ENCODE measurements at regions not wholly inside any gene's neighbourhood (a gene's known extent, or its start where the extent isn't known, plus 50 kb on each side); places are given as distances from the start of the nearest gene placed in this dataset.

DNA sequence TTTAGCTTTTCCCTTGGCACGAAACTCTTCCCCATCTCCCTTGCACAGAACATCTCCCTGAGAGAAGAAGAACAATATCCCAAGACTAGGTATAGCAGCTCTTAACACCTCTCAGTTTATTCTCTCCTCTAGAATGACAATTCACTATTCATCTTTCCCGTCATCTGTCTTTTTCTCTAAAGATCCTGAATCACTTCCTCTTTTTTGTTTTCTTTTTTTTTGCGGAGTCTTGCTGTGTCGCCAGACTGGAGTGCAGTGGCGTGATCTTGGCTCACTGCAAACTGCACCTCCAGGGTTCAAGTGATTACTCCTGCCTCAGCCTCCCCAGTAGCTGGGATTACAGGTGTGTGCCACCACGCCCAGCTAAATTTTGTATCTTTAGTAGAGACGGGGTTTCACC lies 574.4 kb upstream of the MAP3K7 start:
- Histone ChIP-seq H3K4me3 (ENCODE audit: low read depth, low read length) (no peak overlapping the region), H3K36me3 (ENCODE audit: control insufficient read depth, insufficient read depth, low read length) (no peaks in the 10 kb centered on the region), H3K27me3 (ENCODE audit: control insufficient read depth, insufficient read depth, low read length) (no peaks in the 10 kb centered on the region)

DNA sequence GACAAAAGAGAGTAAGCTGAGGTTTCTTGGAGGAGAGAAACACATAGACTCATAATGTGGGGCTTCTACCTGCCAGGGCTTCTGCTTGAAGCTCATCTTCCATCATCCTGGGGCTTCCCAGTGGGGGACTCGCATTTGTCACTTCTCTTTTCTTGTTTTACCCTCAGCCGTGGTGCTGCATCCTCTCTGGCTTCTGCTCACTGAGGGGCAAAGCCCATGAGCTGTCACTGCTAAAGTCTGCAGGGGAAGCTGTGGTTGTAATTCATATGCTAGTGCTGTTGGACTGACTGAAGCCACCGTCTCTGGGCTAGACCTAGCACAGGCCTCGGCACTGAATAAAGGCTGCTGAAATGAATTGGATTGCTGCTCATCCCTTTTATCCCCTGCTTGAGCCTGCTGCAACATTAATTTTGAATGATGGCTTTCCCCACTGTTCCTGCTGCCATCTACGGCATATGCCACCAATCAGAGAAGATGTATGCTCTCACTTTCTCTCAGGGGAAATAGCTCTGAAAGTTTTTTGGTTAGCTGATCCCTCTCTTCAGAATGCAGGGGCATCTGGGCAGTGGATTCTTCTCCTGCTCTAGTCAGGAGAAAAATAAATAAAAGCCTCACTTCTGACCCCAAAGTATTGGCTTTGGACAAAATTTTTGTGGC lies 568.4 kb upstream of the MAP3K7 start:
- no peaks in the 10 kb centered on the region for H3K9me3 ChIP-seq (ENCODE audit: control insufficient read depth, insufficient read depth, low read length)
- no peak overlapping the region for H3K9ac ChIP-seq (ENCODE audit: low read depth, low read length)
- no peaks in the 10 kb centered on the region for H3K36me3 ChIP-seq (ENCODE audit: control insufficient read depth, insufficient read depth, low read length)
- H3K27me3 ChIP-seq (ENCODE audit: control insufficient read depth, insufficient read depth, low read length) = no peaks in the 10 kb centered on the region
- no peak overlapping the region for H3K4me3 ChIP-seq (ENCODE audit: low read depth, low read length)
- peaks cover 5% of the 10 kb centered on the region for H3K4me1 ChIP-seq (ENCODE audit: control insufficient read depth, insufficient read depth, low read length)

More for the DNA sequence above, 574.4 kb upstream of the MAP3K7 start:
- peaks cover 3% of the 10 kb centered on the region for H3K4me1 ChIP-seq (ENCODE audit: control insufficient read depth, insufficient read depth, low read length)
- H3K9ac ChIP-seq (ENCODE audit: low read depth, low read length) = no peak overlapping the region
- no peaks in the 10 kb centered on the region for H3K9me3 ChIP-seq (ENCODE audit: control insufficient read depth, insufficient read depth, low read length)

DNA sequence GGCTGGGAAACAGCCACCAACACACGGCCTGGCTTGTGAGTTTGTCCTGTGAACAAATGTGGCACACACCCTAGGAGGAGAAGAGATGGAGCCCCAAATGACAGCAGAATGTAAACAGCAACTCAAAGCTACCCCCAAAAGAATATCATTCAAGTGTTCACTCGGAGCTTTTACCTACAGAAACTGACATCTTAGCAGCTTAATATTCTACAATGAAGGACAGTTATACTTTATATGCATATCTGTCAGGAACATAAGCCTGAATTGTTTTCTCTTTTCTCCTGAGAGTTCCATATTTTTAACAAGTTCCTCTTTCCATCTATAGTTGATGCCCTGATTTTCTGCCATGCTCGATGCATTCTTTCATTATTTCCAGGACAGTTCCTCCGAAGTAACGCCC lies 566.0 kb upstream of the MAP3K7 start:
- Histone ChIP-seq H3K9me3 (ENCODE audit: control insufficient read depth, insufficient read depth, low read length) (no peaks in the 10 kb centered on the region), H3K4me3 (ENCODE audit: low read depth, low read length) (no peak overlapping the region), H3K9ac (ENCODE audit: low read depth, low read length) (no peak overlapping the region), H3K36me3 (ENCODE audit: control insufficient read depth, insufficient read depth, low read length) (no peaks in the 10 kb centered on the region), H3K4me1 (ENCODE audit: control insufficient read depth, insufficient read depth, low read length) (peaks cover 5% of the 10 kb centered on the region), H3K27me3 (ENCODE audit: control insufficient read depth, insufficient read depth, low read length) (no peaks in the 10 kb centered on the region)

DNA sequence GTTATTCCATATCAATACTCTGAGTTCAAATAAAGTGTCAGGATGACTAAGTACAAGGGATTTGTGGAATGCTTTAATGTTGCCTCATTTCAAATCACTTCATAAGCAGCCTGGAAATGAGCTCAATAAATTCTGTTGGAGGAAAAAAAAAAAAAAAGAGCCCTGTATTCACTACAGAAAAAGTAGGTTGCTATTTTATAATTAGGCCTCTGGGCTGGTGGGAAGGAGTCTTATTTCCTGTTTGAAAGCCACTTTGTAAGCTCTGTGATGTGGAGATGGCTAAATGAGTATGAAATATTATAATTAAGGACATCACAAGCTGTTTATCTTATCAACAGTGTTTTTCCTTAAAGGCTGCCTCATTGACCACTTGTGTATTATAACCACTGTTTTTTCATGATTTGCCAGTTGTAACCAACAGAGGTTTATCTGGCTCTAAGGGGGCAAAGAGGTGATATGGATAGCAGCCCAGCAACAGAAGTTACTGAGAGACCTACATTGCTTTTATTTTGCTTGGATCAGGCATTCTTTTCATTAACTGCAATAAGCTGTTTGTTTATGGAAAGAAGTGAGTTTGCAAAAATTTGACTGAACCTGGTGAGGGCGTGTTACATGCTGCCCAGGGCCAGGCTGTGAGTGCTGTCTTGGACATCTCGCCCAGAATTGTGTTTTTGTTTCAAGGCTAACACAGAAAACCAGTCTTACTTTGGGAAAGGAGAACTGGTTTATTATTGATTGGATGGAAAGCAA lies 563.3 kb upstream of the MAP3K7 start:
- no peaks in the 10 kb centered on the region for H3K36me3 ChIP-seq (ENCODE audit: control insufficient read depth, insufficient read depth, low read length)
- no peaks in the 10 kb centered on the region for H3K27me3 ChIP-seq (ENCODE audit: control insufficient read depth, insufficient read depth, low read length)
- H3K4me3 ChIP-seq (ENCODE audit: low read depth, low read length) = no peak overlapping the region
- H3K9me3 ChIP-seq (ENCODE audit: control insufficient read depth, insufficient read depth, low read length) = no peaks in the 10 kb centered on the region
- no peaks in the 10 kb centered on the region for H3K4me1 ChIP-seq (ENCODE audit: control insufficient read depth, insufficient read depth, low read length)
- H3K9ac ChIP-seq (ENCODE audit: low read depth, low read length) = no peak overlapping the region

DNA sequence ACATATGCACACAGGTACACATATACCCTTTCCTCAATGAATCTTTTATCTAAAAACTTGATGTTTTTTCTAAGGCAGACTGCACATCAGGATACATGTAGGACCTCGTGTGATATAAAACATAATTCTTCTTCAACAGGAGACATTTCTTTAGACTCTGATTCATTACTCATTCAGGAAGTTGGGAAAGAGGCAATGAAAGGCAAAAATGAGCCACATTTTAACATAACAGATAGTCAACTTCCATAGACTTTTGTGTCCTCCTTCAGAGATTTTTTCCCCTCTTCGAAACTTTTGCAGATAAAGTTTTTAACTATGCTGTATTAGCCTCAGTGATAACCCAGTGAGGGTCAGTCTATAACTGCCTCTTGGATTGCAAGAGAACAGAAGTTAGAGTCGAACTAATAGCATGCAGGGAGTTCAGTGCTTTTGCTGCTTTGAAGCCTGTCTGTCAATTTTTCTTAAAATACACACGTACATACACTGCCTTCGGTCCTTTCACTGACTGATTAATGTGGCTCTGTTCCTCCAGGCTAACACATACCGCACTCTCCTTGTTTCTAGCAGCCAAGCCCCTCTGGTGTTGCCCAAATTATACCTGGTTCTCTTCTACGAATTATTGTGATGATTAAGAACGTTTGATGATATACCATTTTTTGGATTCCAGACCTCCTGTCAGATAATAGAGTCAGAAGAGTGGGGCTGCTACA lies 562.5 kb upstream of the MAP3K7 start:
- Histone ChIP-seq H3K36me3 (ENCODE audit: control insufficient read depth, insufficient read depth, low read length) (no peaks in the 10 kb centered on the region), H3K9ac (ENCODE audit: low read depth, low read length) (no peak overlapping the region), H3K4me1 (ENCODE audit: control insufficient read depth, insufficient read depth, low read length) (no peaks in the 10 kb centered on the region), H3K4me3 (ENCODE audit: low read depth, low read length) (no peak overlapping the region), H3K9me3 (ENCODE audit: control insufficient read depth, insufficient read depth, low read length) (no peaks in the 10 kb centered on the region), H3K27me3 (ENCODE audit: control insufficient read depth, insufficient read depth, low read length) (no peaks in the 10 kb centered on the region)

DNA sequence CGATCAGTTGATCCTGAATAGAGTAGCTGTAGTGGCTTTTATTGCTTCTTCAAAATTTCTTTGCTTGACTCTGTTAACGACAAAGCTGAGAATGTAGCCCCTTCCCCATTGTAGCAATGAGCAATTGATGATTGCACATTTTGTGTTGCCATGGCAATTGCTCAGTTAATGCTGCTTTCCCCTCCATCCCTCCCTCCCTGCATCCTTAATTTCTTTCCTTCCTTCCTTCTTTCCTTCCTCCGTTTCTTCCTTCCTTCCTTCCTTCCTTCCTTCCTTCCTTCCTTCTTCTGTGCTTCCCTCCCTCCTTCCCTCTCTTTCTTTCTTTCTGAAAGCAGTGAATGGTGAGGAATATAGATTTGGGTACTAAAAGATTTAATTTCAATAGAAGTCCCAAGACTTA lies 557.3 kb upstream of the MAP3K7 start:
- Histone ChIP-seq H3K4me1 (ENCODE audit: control insufficient read depth, insufficient read depth, low read length) (no peaks in the 10 kb centered on the region), H3K27me3 (ENCODE audit: control insufficient read depth, insufficient read depth, low read length) (no peaks in the 10 kb centered on the region), H3K4me3 (ENCODE audit: low read depth, low read length) (no peak overlapping the region), H3K9me3 (ENCODE audit: control insufficient read depth, insufficient read depth, low read length) (no peaks in the 10 kb centered on the region), H3K9ac (ENCODE audit: low read depth, low read length) (no peak overlapping the region), H3K36me3 (ENCODE audit: control insufficient read depth, insufficient read depth, low read length) (no peaks in the 10 kb centered on the region)

DNA sequence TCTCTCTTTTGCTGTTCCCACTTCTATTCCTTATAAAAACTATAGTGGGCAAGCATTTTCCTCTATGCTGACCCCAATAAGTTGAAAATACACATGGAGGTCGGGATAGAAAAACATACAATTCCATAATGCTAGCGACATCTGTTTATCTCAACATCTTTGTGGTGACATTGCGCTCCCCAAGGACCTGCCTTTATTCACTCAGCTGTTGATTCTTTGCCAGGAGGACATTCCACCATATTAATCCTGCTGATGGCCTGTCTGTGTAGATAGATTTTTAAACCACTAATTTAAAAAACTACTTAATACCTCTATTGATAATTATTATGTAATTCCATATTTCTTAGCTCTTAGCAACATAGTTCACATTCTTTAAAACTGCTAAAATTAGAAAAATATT lies 555.3 kb upstream of the MAP3K7 start:
- no peaks in the 10 kb centered on the region for H3K9me3 ChIP-seq (ENCODE audit: control insufficient read depth, insufficient read depth, low read length)
- H3K9ac ChIP-seq (ENCODE audit: low read depth, low read length) = no peak overlapping the region
- no peaks in the 10 kb centered on the region for H3K27me3 ChIP-seq (ENCODE audit: control insufficient read depth, insufficient read depth, low read length)
- H3K4me1 ChIP-seq (ENCODE audit: control insufficient read depth, insufficient read depth, low read length) = no peaks in the 10 kb centered on the region
- no peak overlapping the region for H3K4me3 ChIP-seq (ENCODE audit: low read depth, low read length)
- no peaks in the 10 kb centered on the region for H3K36me3 ChIP-seq (ENCODE audit: control insufficient read depth, insufficient read depth, low read length)

DNA sequence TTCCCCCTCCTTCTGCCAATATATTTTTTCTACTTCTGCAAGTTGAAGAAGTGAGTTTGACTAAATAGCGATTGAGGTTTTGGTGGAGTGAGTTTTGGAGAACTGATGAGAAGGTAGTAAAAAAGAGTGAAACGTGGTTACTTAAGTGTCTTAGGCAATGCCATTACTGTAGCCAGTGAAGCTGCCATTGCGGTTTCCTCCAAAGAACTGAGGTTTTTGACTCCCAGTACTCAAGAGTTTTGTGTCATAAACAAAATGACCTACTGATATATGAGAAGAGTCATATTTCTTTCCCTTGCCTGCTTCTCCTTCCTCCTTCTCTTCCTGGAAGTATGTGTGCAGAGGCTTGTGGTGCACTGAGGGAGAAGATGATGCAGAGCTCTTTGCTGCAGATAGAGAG lies 554.5 kb upstream of the MAP3K7 start:
- no peaks in the 10 kb centered on the region for H3K4me1 ChIP-seq (ENCODE audit: control insufficient read depth, insufficient read depth, low read length)
- H3K27me3 ChIP-seq (ENCODE audit: control insufficient read depth, insufficient read depth, low read length) = no peaks in the 10 kb centered on the region
- H3K9ac ChIP-seq (ENCODE audit: low read depth, low read length) = no peak overlapping the region
- no peaks in the 10 kb centered on the region for H3K9me3 ChIP-seq (ENCODE audit: control insufficient read depth, insufficient read depth, low read length)
- no peaks in the 10 kb centered on the region for H3K36me3 ChIP-seq (ENCODE audit: control insufficient read depth, insufficient read depth, low read length)
- H3K4me3 ChIP-seq (ENCODE audit: low read depth, low read length) = no peak overlapping the region

DNA sequence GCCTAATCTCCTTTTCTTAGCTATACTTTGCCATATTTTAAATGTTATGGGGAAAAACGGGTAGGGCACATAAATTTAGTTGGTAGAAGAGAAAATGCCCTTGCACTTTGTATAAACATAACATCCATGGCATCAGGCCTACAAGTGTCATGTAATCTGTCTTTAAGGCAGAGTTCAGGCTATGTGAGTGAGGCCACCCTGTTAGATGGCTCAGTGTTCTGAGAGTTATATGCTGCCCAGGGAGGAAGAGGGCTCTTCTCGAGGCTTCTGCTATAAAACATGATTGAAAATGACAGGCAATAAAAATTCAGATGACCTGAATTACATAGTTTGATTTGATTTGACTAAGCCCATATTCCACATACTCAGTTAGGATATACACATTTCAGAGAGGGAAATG lies 553.6 kb upstream of the MAP3K7 start:
- H3K4me3 ChIP-seq (ENCODE audit: low read depth, low read length) = no peak overlapping the region
- H3K36me3 ChIP-seq (ENCODE audit: control insufficient read depth, insufficient read depth, low read length) = no peaks in the 10 kb centered on the region
- no peaks in the 10 kb centered on the region for H3K27me3 ChIP-seq (ENCODE audit: control insufficient read depth, insufficient read depth, low read length)
- H3K9me3 ChIP-seq (ENCODE audit: control insufficient read depth, insufficient read depth, low read length) = no peaks in the 10 kb centered on the region
- no peak overlapping the region for H3K9ac ChIP-seq (ENCODE audit: low read depth, low read length)
- no peaks in the 10 kb centered on the region for H3K4me1 ChIP-seq (ENCODE audit: control insufficient read depth, insufficient read depth, low read length)

DNA sequence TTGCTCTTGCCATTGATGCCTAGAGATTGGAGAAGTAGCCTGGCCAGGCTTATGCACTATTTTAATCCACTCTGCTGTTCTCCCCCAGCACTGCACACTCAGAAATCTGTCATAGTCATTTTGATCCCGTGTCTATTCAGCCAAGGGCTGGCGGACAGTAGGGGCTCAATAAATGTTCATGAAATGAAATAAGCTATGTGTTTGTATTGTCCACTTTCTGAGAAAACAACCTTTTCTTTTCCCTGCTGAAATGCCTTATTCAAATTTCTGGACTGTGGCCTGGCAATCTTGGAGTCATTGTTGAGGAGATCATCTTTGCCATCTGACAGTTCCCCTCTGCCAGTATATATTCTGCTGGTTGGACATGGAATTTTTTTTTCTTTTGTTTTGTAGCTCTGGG lies 550.4 kb upstream of the MAP3K7 start:
- no peaks in the 10 kb centered on the region for H3K27me3 ChIP-seq (ENCODE audit: control insufficient read depth, insufficient read depth, low read length)
- H3K4me1 ChIP-seq (ENCODE audit: control insufficient read depth, insufficient read depth, low read length) = no peaks in the 10 kb centered on the region
- no peak overlapping the region for H3K9ac ChIP-seq (ENCODE audit: low read depth, low read length)
- H3K9me3 ChIP-seq (ENCODE audit: control insufficient read depth, insufficient read depth, low read length) = no peaks in the 10 kb centered on the region
- H3K4me3 ChIP-seq (ENCODE audit: low read depth, low read length) = no peak overlapping the region
- H3K36me3 ChIP-seq (ENCODE audit: control insufficient read depth, insufficient read depth, low read length) = no peaks in the 10 kb centered on the region

DNA sequence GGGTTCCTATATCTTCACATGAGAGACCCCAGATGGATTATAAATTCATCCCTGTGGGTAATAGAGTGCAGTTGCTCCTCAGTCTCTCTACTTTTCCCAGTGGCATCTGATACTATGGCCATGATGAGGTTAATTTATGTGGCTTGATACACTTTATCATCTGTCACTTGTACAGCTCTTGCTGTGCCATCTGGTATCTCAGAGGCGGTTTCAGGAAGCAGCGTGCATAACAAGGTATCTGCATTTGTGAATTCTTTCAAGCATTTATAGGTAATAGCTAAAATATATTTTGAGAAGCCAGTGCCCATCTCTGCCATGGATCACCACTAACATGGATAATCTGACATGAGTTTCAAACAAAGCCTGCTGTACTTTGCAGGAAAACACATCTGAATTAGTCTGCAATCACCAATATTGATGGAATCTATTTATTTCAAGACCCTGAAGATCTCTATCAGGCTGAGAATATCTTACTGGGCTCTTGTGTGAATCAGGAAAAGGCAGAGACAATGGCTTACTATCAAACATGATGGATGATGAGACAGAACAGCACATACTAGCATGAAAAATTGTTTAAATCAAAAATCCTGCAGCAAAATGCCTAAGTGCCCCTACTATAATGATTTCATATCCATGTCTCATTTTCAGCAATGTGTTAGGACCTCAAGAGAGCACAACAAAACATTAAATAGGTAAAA lies 548.7 kb upstream of the MAP3K7 start:
- no peaks in the 10 kb centered on the region for H3K9me3 ChIP-seq (ENCODE audit: control insufficient read depth, insufficient read depth, low read length)
- no peak overlapping the region for H3K4me3 ChIP-seq (ENCODE audit: low read depth, low read length)
- H3K36me3 ChIP-seq (ENCODE audit: control insufficient read depth, insufficient read depth, low read length) = no peaks in the 10 kb centered on the region
- no peaks in the 10 kb centered on the region for H3K4me1 ChIP-seq (ENCODE audit: control insufficient read depth, insufficient read depth, low read length)
- no peak overlapping the region for H3K9ac ChIP-seq (ENCODE audit: low read depth, low read length)
- H3K27me3 ChIP-seq (ENCODE audit: control insufficient read depth, insufficient read depth, low read length) = no peaks in the 10 kb centered on the region
